ENCODE measurements at regions not wholly inside any gene's neighbourhood (a gene's known extent, or its start where the extent isn't known, plus 50 kb on each side); places are given as distances from the start of the nearest gene placed in this dataset.

DNA sequence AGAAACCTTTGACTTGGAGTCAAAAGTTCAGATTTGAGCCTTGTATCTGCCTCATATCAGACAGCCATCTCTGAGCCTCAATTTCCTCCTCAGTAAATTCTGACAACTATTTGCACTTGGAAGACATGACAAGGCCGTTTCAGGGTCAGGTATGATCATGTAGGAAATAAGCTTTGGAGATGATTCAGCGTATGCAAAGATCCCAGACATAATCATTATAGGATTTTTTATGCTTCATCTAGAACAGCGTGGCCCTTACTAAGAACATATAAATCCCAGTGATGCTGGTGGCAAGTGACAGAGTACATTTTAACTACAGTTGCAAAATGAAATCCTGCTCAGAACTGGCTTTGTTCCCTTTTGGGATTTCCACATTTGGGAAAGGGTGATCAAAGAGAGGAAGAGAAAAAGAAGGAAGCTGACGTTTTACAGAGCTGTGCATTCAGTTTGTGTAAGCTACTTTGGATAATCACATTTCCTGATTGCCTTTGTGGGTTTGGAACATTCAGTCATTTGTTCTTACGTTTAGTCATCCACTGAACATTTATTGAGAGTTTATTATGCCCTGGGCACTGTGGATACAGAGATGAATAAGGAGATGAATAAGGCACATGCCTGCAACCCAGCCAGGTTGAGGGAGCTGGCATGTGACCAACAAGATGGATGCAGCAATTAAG is 81.9 kb upstream of the HEPHL1 start:
- TF ChIP-seq, protein P1, sequence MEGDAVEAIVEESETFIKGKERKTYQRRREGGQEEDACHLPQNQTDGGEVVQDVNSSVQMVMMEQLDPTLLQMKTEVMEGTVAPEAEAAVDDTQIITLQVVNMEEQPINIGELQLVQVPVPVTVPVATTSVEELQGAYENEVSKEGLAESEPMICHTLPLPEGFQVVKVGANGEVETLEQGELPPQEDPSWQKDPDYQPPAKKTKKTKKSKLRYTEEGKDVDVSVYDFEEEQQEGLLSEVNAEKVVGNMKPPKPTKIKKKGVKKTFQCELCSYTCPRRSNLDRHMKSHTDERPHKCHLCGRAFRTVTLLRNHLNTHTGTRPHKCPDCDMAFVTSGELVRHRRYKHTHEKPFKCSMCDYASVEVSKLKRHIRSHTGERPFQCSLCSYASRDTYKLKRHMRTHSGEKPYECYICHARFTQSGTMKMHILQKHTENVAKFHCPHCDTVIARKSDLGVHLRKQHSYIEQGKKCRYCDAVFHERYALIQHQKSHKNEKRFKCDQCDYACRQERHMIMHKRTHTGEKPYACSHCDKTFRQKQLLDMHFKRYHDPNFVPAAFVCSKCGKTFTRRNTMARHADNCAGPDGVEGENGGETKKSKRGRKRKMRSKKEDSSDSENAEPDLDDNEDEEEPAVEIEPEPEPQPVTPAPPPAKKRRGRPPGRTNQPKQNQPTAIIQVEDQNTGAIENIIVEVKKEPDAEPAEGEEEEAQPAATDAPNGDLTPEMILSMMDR (IDR thresholded peaks at IDR 0.05; ENCODE audit: extremely low read depth in 1 of 2, insufficient read depth in 1 of 2, low read depth in 1 of 2, low read length in 2 of 2): no peak
- TF ChIP-seq POLR2A (IDR thresholded peaks at IDR 0.05; ENCODE audit: low read depth, low read length) (no peak), POLR2AphosphoS5 (IDR thresholded peaks at IDR 0.05; ENCODE audit: insufficient read depth, low read depth, low read length) (no peak), JUN (IDR thresholded peaks at IDR 0.05; ENCODE audit: borderline replicate concordance, insufficient read depth, insufficient read length, low read depth) (no peak), EZH2 (IDR thresholded peaks at IDR 0.05; ENCODE audit: borderline replicate concordance, low read depth, low read length, severe bottlenecking) (no peak), GATA2 (IDR thresholded peaks at IDR 0.05; ENCODE audit: insufficient read depth, insufficient read length, low read depth, low read length) (no peak), FOS (IDR thresholded peaks at IDR 0.05; ENCODE audit: borderline replicate concordance, insufficient read depth, low read length) (no peak), MYC (IDR thresholded peaks at IDR 0.05; ENCODE audit: low read depth, low read length) (no peak)
- TF ChIP-seq, protein P2, sequence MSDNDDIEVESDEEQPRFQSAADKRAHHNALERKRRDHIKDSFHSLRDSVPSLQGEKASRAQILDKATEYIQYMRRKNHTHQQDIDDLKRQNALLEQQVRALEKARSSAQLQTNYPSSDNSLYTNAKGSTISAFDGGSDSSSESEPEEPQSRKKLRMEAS (IDR thresholded peaks at IDR 0.05; ENCODE audit: insufficient read depth, insufficient read length): no peak
